ENCODE measurements at regions not wholly inside any gene's neighbourhood (a gene's known extent, or its start where the extent isn't known, plus 50 kb on each side); places are given as distances from the start of the nearest gene placed in this dataset.

GRCh38 chrX:96615448-96615847 is 69.2 kb upstream of the DIAPH2 start:
- no peak for DNase-seq (ENCODE audit: low read depth)
- Mint-ChIP-seq H3K36me3 (ENCODE audit: low read depth, unreplicated experiment) (no peaks in the 10 kb centered on the region), H3K27me3 (ENCODE audit: low read depth, unreplicated experiment) (no peaks in the 10 kb centered on the region), H3K9me3 (ENCODE audit: unreplicated experiment) (no peaks in the 10 kb centered on the region), H3K27ac (ENCODE audit: unreplicated experiment) (no peak overlapping the region), H3K4me3 (ENCODE audit: unreplicated experiment) (no peak overlapping the region), H3K4me1 (ENCODE audit: low read depth, unreplicated experiment) (no peaks in the 10 kb centered on the region)
- no peaks in the 10 kb centered on the region for H3K36me3 ChIP-seq (ENCODE audit: insufficient read depth, low read length)
- FAIRE-seq = no peak
- TF ChIP-seq CTCF (IDR thresholded peaks at IDR 0.05; ENCODE audit: insufficient read depth, low read depth, low read length) (no peak), EZH2 (IDR thresholded peaks at IDR 0.05; ENCODE audit: insufficient read depth, low read length) (no peak)
- H3K9me3 ChIP-seq (ENCODE audit: insufficient read depth, low read depth, low read length) = no peaks in the 10 kb centered on the region
- H4K20me1 ChIP-seq (ENCODE audit: insufficient read depth, low read length) = no peaks in the 10 kb centered on the region
- no peak overlapping the region for H3K9ac ChIP-seq (ENCODE audit: low read length)
- H3K4me1 ChIP-seq (ENCODE audit: insufficient read depth, low read length) = no peaks in the 10 kb centered on the region
- no peaks in the 10 kb centered on the region for H3K79me2 ChIP-seq (ENCODE audit: insufficient read depth, low read length)
- H3K27me3 ChIP-seq (ENCODE audit: insufficient read depth, low read length) = no peaks in the 10 kb centered on the region
- no peak overlapping the region for H3K4me3 ChIP-seq (ENCODE audit: insufficient read depth, low read depth, low read length)
- H2AFZ ChIP-seq (ENCODE audit: low read depth, low read length) = no peak overlapping the region
- no peak overlapping the region for H3K27ac ChIP-seq (ENCODE audit: low read depth, low read length)
- no peak overlapping the region for H3K4me2 ChIP-seq (ENCODE audit: low read length)

- no peak overlapping the region for H2AFZ ChIP-seq (ENCODE audit: low read depth, low read length)
- H3K27ac ChIP-seq (ENCODE audit: low read depth, low read length) = no peak overlapping the region
- Mint-ChIP-seq H3K9me3 (ENCODE audit: unreplicated experiment) (no peaks in the 10 kb centered on the region), H3K27me3 (ENCODE audit: low read depth, unreplicated experiment) (no peaks in the 10 kb centered on the region), H3K4me3 (ENCODE audit: unreplicated experiment) (no peak overlapping the region), H3K27ac (ENCODE audit: unreplicated experiment) (no peak overlapping the region), H3K36me3 (ENCODE audit: low read depth, unreplicated experiment) (no peaks in the 10 kb centered on the region), H3K4me1 (ENCODE audit: low read depth, unreplicated experiment) (no peaks in the 10 kb centered on the region)
- FAIRE-seq (peak; percentile 97), DNase-seq (ENCODE audit: low read depth) (peak; percentile 4)
- no peaks in the 10 kb centered on the region for H3K4me1 ChIP-seq (ENCODE audit: insufficient read depth, low read length)
- H3K4me2 ChIP-seq (ENCODE audit: low read length) = no peak overlapping the region
- no peak for TF ChIP-seq EZH2 (IDR thresholded peaks at IDR 0.05; ENCODE audit: insufficient read depth, low read length)
- no peak for TF ChIP-seq CTCF (IDR thresholded peaks at IDR 0.05; ENCODE audit: insufficient read depth, low read depth, low read length)
- no peaks in the 10 kb centered on the region for H3K36me3 ChIP-seq (ENCODE audit: insufficient read depth, low read length)
- no peaks in the 10 kb centered on the region for H3K27me3 ChIP-seq (ENCODE audit: insufficient read depth, low read length)
- H4K20me1 ChIP-seq (ENCODE audit: insufficient read depth, low read length) = no peaks in the 10 kb centered on the region
- H3K4me3 ChIP-seq (ENCODE audit: insufficient read depth, low read depth, low read length) = no peak overlapping the region
- no peaks in the 10 kb centered on the region for H3K79me2 ChIP-seq (ENCODE audit: insufficient read depth, low read length)
- no peaks in the 10 kb centered on the region for H3K9me3 ChIP-seq (ENCODE audit: insufficient read depth, low read depth, low read length)
- no peak overlapping the region for H3K9ac ChIP-seq (ENCODE audit: low read length)
Observed at GRCh38 chrX:96619588-96619987, 65.1 kb upstream of the DIAPH2 start.

GRCh38 chrX:96621811-96622210 is 62.8 kb upstream of the DIAPH2 start:
- no peak overlapping the region for H3K4me3 Mint-ChIP-seq (ENCODE audit: unreplicated experiment)
- Histone ChIP-seq H2AFZ (ENCODE audit: low read depth, low read length) (no peak overlapping the region), H3K4me1 (ENCODE audit: insufficient read depth, low read length) (no peaks in the 10 kb centered on the region), H4K20me1 (ENCODE audit: insufficient read depth, low read length) (no peaks in the 10 kb centered on the region), H3K79me2 (ENCODE audit: insufficient read depth, low read length) (no peaks in the 10 kb centered on the region), H3K27me3 (ENCODE audit: insufficient read depth, low read length) (no peaks in the 10 kb centered on the region), H3K9me3 (ENCODE audit: insufficient read depth, low read depth, low read length) (no peaks in the 10 kb centered on the region), H3K4me3 (ENCODE audit: insufficient read depth, low read depth, low read length) (no peak overlapping the region), H3K4me2 (ENCODE audit: low read length) (no peak overlapping the region), H3K9ac (ENCODE audit: low read length) (no peak overlapping the region), H3K27ac (ENCODE audit: low read depth, low read length) (no peak overlapping the region), H3K36me3 (ENCODE audit: insufficient read depth, low read length) (no peaks in the 10 kb centered on the region)
- H3K4me1 Mint-ChIP-seq (ENCODE audit: low read depth, unreplicated experiment) = no peaks in the 10 kb centered on the region
- H3K27ac Mint-ChIP-seq (ENCODE audit: unreplicated experiment) = no peak overlapping the region
- DNase-seq (ENCODE audit: low read depth) (no peak), FAIRE-seq (peak; percentile 97)
- H3K27me3 Mint-ChIP-seq (ENCODE audit: low read depth, unreplicated experiment) = no peaks in the 10 kb centered on the region
- H3K9me3 Mint-ChIP-seq (ENCODE audit: unreplicated experiment) = no peaks in the 10 kb centered on the region
- TF ChIP-seq EZH2 (IDR thresholded peaks at IDR 0.05; ENCODE audit: insufficient read depth, low read length) = no peak
- no peak for TF ChIP-seq CTCF (IDR thresholded peaks at IDR 0.05; ENCODE audit: insufficient read depth, low read depth, low read length)
- no peaks in the 10 kb centered on the region for H3K36me3 Mint-ChIP-seq (ENCODE audit: low read depth, unreplicated experiment)

Data from astrocyte (in vitro differentiated cells and primary cell).